CD4-positive, alpha-beta T cell treated with Interleukin-15 for 4 hours (primary cell): ENCODE measurements at regions not wholly inside any gene's neighbourhood (a gene's known extent, or its start where the extent isn't known, plus 50 kb on each side); places are given as distances from the start of the nearest gene placed in this dataset.
"Not testable (repeated sequence)": the region's sequence is repeated elsewhere in the genome, so short reads cannot be mapped to it uniquely, and the experiment has no call there.

Experiments used
- DNase-seq: peaks from one replicate; pipeline ENCODE4 v3.0.0-alpha.2; 2020; ENCODE audit warnings: low spot score

DNA sequence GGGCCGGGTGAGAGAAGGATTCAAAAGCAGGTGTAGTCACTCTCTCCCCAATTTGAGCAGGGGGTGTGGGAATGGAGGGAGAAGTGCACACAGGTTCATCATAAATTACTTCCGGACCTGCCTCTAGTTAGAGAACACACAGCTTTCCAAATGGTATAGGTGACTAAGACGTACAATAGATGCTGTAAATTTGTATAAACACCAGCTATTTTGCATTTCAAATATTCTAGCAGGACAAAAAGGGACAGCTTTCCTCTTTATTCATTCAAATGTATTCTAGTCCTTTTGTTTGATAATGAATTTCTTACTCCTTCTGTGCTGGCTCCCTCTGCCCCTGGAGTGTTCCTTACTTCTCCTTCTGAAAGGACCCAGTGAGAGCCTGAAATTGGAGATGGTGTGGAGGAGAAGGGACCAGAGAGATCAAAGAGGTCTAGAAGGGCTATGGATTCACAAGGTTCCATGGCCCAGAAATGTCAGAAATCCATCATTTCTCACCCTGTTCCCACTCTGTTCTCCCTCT, 53.2 kb upstream of the SH3BP4 start:
- DNase-seq = no peak

GRCh38 chr2:234888442-234888841, 63.4 kb upstream of the SH3BP4 start:
- DNase-seq = not testable (repeated sequence)

GRCh38 chr2:234887195-234887594, 64.6 kb upstream of the SH3BP4 start:
- no peak for DNase-seq

DNA sequence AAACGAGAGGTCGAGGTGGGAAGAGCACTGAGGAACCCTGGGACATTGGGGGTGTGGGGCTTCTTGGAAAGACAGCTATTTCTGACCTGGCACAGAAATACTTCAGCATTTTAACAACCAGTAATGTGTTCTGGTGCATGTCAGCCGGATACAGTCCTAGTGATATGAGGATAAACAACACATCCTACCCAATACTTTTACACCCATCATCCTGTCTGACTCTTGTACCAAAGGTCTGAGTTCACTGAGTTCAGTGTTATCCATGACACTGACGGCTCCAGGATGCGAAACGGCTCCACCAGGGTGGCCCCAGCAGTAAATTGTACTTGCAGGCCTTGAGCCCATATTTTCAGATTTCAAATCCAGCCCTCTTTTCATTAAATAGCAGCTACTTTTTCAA, 65.9 kb upstream of the SH3BP4 start:
- DNase-seq = no peak

GRCh38 chr2:234885118-234885517, 66.7 kb upstream of the SH3BP4 start:
- DNase-seq = no peak

- no peak for DNase-seq
Measured at GRCh38 chr2:234884591-234884990, 67.2 kb upstream of the SH3BP4 start.

DNA sequence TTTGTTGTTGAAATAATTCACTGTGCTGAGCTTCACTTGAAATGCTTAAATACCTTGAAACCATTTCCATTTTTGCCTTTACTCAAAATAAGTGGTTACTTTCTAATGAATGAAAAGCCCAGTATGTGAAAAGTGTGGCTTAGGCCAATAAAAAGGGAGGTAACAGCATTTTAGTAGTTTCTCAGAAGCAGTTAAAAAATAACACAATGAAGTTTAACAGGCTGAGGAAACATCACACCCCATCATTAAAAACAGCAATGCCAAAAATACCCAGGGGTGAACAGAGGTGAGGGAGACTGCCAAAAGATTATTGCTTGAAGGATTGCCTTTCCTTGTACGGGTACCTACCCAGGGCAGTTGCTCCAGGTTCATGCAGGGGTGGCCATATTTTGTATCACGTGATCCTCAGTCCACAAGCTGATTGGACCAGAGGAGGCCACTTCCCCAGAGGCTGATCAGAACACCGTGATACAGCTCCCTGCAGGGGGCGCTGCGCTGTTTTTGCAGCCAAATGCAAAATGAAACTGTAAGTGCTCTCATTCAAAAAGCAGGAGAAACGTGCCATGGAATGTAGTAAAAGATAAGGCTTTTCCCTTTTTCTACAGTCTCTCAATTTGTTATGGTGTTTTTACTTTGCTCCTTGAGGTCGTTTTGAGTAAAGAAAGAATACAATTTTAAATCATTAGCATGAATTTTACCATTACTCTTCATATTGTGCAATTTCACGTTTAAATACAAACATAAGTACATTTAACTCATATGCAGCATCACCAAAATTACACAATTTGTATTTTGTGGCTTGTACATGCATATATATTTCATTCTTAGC, 70.2 kb upstream of the SH3BP4 start:
- peak; percentile 4 for DNase-seq

DNA sequence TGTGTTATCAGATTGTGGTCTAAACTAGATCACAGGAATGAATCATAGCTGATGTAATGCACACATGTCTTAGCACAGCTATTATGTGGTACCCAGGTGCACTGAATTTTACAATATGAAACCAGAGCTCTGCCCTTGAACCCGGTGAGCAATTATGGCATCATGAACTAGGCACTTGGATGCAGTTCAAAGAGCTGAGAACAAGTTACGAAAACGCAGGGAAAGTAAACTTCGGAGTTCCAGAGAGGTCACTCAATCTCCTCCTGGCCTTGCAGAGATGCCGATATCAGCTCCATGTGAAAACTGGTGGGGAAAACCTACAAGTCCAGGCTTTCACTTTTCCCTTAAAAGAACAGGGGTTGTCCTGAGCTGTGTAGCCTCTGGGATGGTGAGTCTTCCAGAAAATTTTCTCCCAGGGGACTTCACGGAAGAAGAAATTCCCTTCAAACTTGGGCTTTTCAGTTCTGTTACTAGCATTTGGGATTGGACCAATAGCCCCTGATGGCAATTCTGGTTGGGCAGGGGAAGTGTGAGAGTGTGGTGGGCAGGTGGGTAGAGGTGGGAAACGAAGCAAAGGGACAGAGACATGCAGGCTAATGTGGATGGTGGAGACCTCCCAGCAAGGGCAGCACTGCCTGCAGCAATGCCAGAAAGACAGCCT, 71.1 kb upstream of the SH3BP4 start:
- DNase-seq = no peak

GRCh38 chr2:234879671-234880455, 72.0 kb upstream of the SH3BP4 start:
- DNase-seq = no peak

GRCh38 chr2:234876621-234877020, 75.2 kb upstream of the SH3BP4 start:
- not testable (repeated sequence) for DNase-seq

GRCh38 chr2:234874347-234875046, 77.3 kb upstream of the SH3BP4 start:
- DNase-seq = no peak

DNA sequence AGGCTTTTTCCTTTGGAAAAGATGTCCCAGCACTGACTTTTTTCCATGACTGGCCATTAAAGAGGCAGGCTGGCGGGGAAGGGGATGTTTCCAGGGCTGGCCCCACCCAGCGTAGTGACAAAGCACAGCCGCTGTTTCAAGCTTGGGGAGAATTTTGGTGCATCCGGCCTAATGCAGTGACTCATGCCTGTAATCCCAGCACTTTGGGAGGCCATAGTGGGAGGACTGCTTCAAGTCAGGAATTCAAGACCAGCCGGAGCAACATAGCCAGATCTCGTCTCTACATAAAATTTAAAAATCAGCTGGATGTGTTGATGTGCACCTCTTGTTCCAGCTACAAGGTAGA, 78.0 kb upstream of the SH3BP4 start:
- DNase-seq = no peak

GRCh38 chr2:234873103-234873827, 78.6 kb upstream of the SH3BP4 start:
- DNase-seq = no peak

- no peak for DNase-seq
Measured at GRCh38 chr2:234869969-234870368, 81.8 kb upstream of the SH3BP4 start.

DNA sequence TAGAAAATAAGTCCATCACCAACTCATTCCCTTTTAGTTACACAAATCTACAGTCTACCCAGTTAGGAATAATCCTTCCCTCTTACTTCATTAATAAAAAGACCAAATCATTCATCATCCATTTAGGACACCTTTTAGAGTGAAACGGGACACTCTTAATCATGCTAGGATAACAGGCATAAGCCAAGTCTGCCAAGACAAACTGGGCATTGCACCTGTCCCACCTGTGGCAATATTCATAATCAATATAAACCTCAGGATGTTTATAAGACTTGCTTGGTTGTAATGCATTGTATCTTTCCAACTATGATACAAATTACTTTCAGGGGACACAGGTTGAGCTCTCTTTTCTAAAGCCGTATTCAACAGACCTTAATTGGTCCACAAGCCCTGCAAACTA, 82.7 kb upstream of the SH3BP4 start:
- no peak for DNase-seq

GRCh38 chr2:234867882-234868285, 83.9 kb upstream of the SH3BP4 start:
- no peak for DNase-seq

- no peak for DNase-seq
Measured at GRCh38 chr2:234865586-234865985, 86.2 kb upstream of the SH3BP4 start.

GRCh38 chr2:234865040-234865439, 86.8 kb upstream of the SH3BP4 start:
- no peak for DNase-seq

- no peak for DNase-seq
Measured at GRCh38 chr2:234864506-234864905, 87.3 kb upstream of the SH3BP4 start.

- DNase-seq = no peak
Measured at GRCh38 chr2:234863043-234863934, 88.5 kb upstream of the SH3BP4 start.
